ENCODE measurements at regions not wholly inside any gene's neighbourhood (a gene's known extent, or its start where the extent isn't known, plus 50 kb on each side); places are given as distances from the start of the nearest gene placed in this dataset.
"Not testable (repeated sequence)": the region's sequence is repeated elsewhere in the genome, so short reads cannot be mapped to it uniquely, and the experiment has no call there.

- no peak overlapping the region for H3K27ac Mint-ChIP-seq
- H3K27me3 Mint-ChIP-seq, result peaks cover 6% of the 10 kb centered on the region
- H3K4me1 Mint-ChIP-seq, result no peaks in the 10 kb centered on the region
- ATAC-seq (no peak), DNase-seq (no peak)
- no peak overlapping the region for H3K4me3 Mint-ChIP-seq
- no peaks in the 10 kb centered on the region for H3K9me3 Mint-ChIP-seq
- no peaks in the 10 kb centered on the region for H3K36me3 Mint-ChIP-seq (ENCODE audit: low read depth)
Measured at GRCh38 chr2:16437189-16437588, 228.4 kb downstream of the CYRIA start.

- Mint-ChIP-seq H3K27ac (no peak overlapping the region), H3K36me3 (ENCODE audit: low read depth) (no peaks in the 10 kb centered on the region), H3K27me3 (no peaks in the 10 kb centered on the region), H3K4me3 (no peak overlapping the region), H3K9me3 (no peaks in the 10 kb centered on the region), H3K4me1 (no peaks in the 10 kb centered on the region)
- DNase-seq (no peak), ATAC-seq (no peak)
Measured at GRCh38 chr2:16434393-16434792, 231.2 kb downstream of the CYRIA start.

- H3K9me3 Mint-ChIP-seq, result no peaks in the 10 kb centered on the region
- H3K27ac Mint-ChIP-seq, result no peak overlapping the region
- no peaks in the 10 kb centered on the region for H3K27me3 Mint-ChIP-seq
- ATAC-seq (no peak), DNase-seq (no peak)
- no peaks in the 10 kb centered on the region for H3K4me1 Mint-ChIP-seq
- H3K4me3 Mint-ChIP-seq, result no peak overlapping the region
- H3K36me3 Mint-ChIP-seq (ENCODE audit: low read depth), result no peaks in the 10 kb centered on the region
Measured at GRCh38 chr2:16430846-16431245, 234.8 kb downstream of the CYRIA start.

GRCh38 chr2:16429431-16430145 lies 236.0 kb downstream of the CYRIA start:
- H3K4me1 Mint-ChIP-seq, result no peaks in the 10 kb centered on the region
- H3K9me3 Mint-ChIP-seq, result no peaks in the 10 kb centered on the region
- no peak overlapping the region for H3K4me3 Mint-ChIP-seq
- H3K27ac Mint-ChIP-seq, result peak overlapping the region; percentile 45
- no peak for DNase-seq
- no peak for ATAC-seq
- no peaks in the 10 kb centered on the region for H3K27me3 Mint-ChIP-seq
- H3K36me3 Mint-ChIP-seq (ENCODE audit: low read depth), result no peaks in the 10 kb centered on the region

- no peak overlapping the region for H3K4me3 Mint-ChIP-seq
- ATAC-seq, result no peak
- H3K27me3 Mint-ChIP-seq, result no peaks in the 10 kb centered on the region
- DNase-seq, result no peak
- no peaks in the 10 kb centered on the region for H3K9me3 Mint-ChIP-seq
- no peaks in the 10 kb centered on the region for H3K4me1 Mint-ChIP-seq
- H3K36me3 Mint-ChIP-seq (ENCODE audit: low read depth), result no peaks in the 10 kb centered on the region
- H3K27ac Mint-ChIP-seq, result no peak overlapping the region
Measured at GRCh38 chr2:16429002-16429401, 236.6 kb downstream of the CYRIA start.

DNA sequence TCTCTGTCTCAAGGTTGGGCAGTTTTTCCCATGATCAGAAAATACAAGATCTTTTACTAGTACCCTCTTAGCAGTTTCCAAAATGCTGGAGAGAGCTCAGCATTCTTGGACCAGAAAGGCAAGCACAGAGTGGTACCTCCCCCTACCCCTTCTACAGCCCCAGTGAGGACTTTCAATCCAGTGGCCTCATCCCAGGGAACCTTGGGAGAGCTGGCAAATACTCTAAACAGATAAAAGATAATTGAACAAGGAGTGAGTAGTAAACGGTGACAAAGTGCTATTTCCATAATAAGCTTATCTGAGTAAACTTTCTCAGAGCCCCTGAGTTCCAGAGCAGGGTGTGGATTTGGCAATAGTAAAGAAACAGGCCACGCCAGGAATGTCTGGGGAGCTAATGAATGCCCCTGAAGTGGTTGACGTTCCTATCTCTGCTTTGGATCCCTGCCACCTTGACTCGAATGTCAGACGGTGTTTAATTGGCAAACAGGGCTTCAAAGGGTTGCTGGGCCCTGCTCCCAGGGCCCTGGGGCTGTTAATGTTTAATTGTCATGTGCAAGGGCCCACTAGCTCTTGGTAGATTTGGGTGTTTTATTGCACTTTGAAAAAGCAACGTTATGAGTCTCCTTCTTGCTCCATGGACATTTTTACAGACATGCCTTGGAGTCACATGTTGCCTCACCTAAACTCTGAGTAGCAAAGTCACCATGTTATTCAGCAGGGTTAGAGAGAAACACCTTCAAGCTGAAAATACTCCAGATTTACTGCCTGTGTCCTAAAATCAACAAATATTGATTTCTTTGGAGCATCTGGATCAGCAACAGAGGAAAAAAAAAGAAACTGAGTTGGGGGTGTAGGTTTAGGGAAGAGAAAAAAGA lies 239.9 kb downstream of the CYRIA start:
- DNase-seq, result no peak
- H3K4me1 Mint-ChIP-seq, result no peaks in the 10 kb centered on the region
- no peaks in the 10 kb centered on the region for H3K9me3 Mint-ChIP-seq
- H3K4me3 Mint-ChIP-seq, result no peak overlapping the region
- no peaks in the 10 kb centered on the region for H3K27me3 Mint-ChIP-seq
- no peak overlapping the region for H3K27ac Mint-ChIP-seq
- H3K36me3 Mint-ChIP-seq (ENCODE audit: low read depth), result no peaks in the 10 kb centered on the region
- ATAC-seq, result no peak

DNA sequence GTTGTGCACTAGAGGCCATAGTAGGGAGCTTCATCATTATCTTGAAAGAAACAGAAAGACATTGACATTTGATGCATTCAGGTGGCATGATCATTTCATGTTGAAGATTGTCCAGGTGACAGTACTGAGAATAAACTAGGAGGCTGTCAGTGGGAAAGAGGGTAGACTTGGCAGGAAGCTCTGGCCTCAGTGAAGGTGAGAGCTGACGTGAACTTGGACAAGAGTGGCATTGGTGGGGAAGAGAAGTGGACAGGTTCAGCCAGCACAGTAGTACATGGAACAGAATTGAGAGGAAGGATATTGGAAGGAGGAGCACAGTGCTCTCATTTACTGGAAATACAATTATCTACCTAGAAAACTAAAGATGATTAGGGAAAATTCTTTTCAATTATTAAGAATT lies 245.2 kb downstream of the CYRIA start:
- no peaks in the 10 kb centered on the region for H3K4me1 Mint-ChIP-seq
- H3K27me3 Mint-ChIP-seq, result no peaks in the 10 kb centered on the region

GRCh38 chr2:16417726-16418125 lies 247.9 kb downstream of the CYRIA start:
- H3K27me3 Mint-ChIP-seq, result no peaks in the 10 kb centered on the region
- DNase-seq, result no peak

More for the DNA sequence above, 245.2 kb downstream of the CYRIA start:
- DNase-seq (no peak), ATAC-seq (no peak)
- peaks cover 6% of the 10 kb centered on the region for H3K9me3 Mint-ChIP-seq
- no peaks in the 10 kb centered on the region for H3K36me3 Mint-ChIP-seq (ENCODE audit: low read depth)
- H3K4me3 Mint-ChIP-seq, result no peak overlapping the region
- H3K27ac Mint-ChIP-seq, result no peak overlapping the region

GRCh38 chr2:16416651-16417050 lies 249.0 kb downstream of the CYRIA start:
- DNase-seq, result no peak

More at GRCh38 chr2:16417726-16418125, 247.9 kb downstream of the CYRIA start:
- H3K36me3 Mint-ChIP-seq (ENCODE audit: low read depth), result no peaks in the 10 kb centered on the region
- H3K4me1 Mint-ChIP-seq, result no peaks in the 10 kb centered on the region
- no peak for ATAC-seq
- peaks cover 9% of the 10 kb centered on the region for H3K9me3 Mint-ChIP-seq
- H3K4me3 Mint-ChIP-seq, result no peak overlapping the region
- H3K27ac Mint-ChIP-seq, result no peak overlapping the region

DNA sequence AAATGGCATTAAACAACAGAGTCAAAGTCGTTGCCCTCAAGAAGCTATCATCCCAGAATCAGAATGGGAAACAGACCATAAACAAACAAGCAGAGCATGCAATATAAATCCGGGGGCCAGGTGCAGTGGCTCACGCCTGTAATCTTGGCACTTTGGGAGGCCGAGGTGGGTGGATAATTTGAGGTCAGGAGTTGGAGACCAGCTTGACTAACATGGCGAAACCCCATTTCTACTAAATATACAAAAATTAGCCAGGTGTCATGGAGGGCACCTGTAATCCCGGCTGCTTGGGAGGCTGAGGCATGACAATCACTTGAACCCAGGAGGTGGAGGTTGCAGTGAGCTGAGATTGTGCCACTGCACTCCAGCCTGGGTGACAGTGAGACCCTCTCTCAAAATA lies 249.8 kb downstream of the CYRIA start:
- not testable (repeated sequence) for H3K4me1 Mint-ChIP-seq, ATAC-seq, H3K9me3 Mint-ChIP-seq

More at GRCh38 chr2:16416651-16417050, 249.0 kb downstream of the CYRIA start:
- Mint-ChIP-seq H3K27ac (no peak overlapping the region), H3K4me1 (no peaks in the 10 kb centered on the region), H3K4me3 (no peak overlapping the region), H3K36me3 (ENCODE audit: low read depth) (no peaks in the 10 kb centered on the region), H3K27me3 (no peaks in the 10 kb centered on the region), H3K9me3 (peaks cover 9% of the 10 kb centered on the region)
- no peak for ATAC-seq

GRCh38 chr2:16413947-16414346 lies 251.7 kb downstream of the CYRIA start:
- ATAC-seq, result no peak
- peaks cover 2% of the 10 kb centered on the region for H3K27me3 Mint-ChIP-seq
- no peak overlapping the region for H3K4me3 Mint-ChIP-seq
- no peak overlapping the region for H3K27ac Mint-ChIP-seq
- H3K36me3 Mint-ChIP-seq (ENCODE audit: low read depth), result no peaks in the 10 kb centered on the region
- H3K9me3 Mint-ChIP-seq, result peaks cover 9% of the 10 kb centered on the region
- no peak for DNase-seq
- no peaks in the 10 kb centered on the region for H3K4me1 Mint-ChIP-seq

More for the DNA sequence above, 249.8 kb downstream of the CYRIA start:
- DNase-seq; H3K27me3 Mint-ChIP-seq; H3K27ac Mint-ChIP-seq; H3K4me3 Mint-ChIP-seq; H3K36me3 Mint-ChIP-seq (ENCODE audit: low read depth): not testable (repeated sequence)

DNA sequence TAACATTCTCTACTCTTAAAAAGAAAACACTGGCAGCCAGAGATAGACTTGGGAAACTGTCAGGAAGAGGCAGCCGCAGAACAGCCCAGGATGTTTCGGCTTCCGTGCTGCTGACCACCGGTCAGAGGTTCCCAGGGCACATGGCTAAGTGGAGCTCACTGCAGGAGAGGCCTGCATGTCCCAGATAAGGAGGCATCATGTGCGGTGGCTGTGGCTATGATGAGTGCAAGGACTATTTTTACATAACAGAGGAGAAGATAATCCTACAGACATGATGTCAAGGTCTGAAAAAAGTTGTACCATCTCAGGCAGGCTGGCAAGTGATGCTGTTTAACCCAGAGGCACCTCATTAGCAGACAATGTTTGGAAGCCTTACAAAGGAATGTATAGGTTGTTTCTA lies 252.3 kb downstream of the CYRIA start:
- H3K9me3 Mint-ChIP-seq, result peaks cover 5% of the 10 kb centered on the region
- no peak overlapping the region for H3K4me3 Mint-ChIP-seq
- H3K36me3 Mint-ChIP-seq (ENCODE audit: low read depth), result no peaks in the 10 kb centered on the region
- no peak overlapping the region for H3K27ac Mint-ChIP-seq
- DNase-seq, result no peak
- H3K27me3 Mint-ChIP-seq, result peaks cover 2% of the 10 kb centered on the region
- no peak for ATAC-seq
- no peaks in the 10 kb centered on the region for H3K4me1 Mint-ChIP-seq

- Mint-ChIP-seq H3K4me1 (no peaks in the 10 kb centered on the region), H3K27ac (no peak overlapping the region), H3K4me3 (no peak overlapping the region), H3K9me3 (peaks cover 5% of the 10 kb centered on the region), H3K27me3 (peaks cover 2% of the 10 kb centered on the region), H3K36me3 (ENCODE audit: low read depth) (no peaks in the 10 kb centered on the region)
- DNase-seq, result no peak
- ATAC-seq, result no peak
Measured at GRCh38 chr2:16412321-16413030, 253.2 kb downstream of the CYRIA start.

GRCh38 chr2:16411788-16412187 lies 253.8 kb downstream of the CYRIA start:
- no peaks in the 10 kb centered on the region for H3K36me3 Mint-ChIP-seq (ENCODE audit: low read depth)
- no peak overlapping the region for H3K27ac Mint-ChIP-seq
- peaks cover 5% of the 10 kb centered on the region for H3K9me3 Mint-ChIP-seq
- no peak overlapping the region for H3K4me3 Mint-ChIP-seq
- no peak for ATAC-seq
- H3K27me3 Mint-ChIP-seq, result peaks cover 2% of the 10 kb centered on the region
- no peak for DNase-seq
- no peaks in the 10 kb centered on the region for H3K4me1 Mint-ChIP-seq

Measured in activated naive CD8-positive, alpha-beta T cell treated with anti-CD3 and anti-CD28 coated beads, Interleukin-2, amount 50 U/mL, for 24 hours (primary cell).